Kidney capillary endothelial cell (primary cell): ENCODE measurements at regions not wholly inside any gene's neighbourhood (a gene's known extent, or its start where the extent isn't known, plus 50 kb on each side); places are given as distances from the start of the nearest gene placed in this dataset.
"Not testable (repeated sequence)": the region's sequence is repeated elsewhere in the genome, so short reads cannot be mapped to it uniquely, and the experiment has no call there.

Experiments used
- DNase-seq: peaks from one replicate; pipeline ENCODE4 v3.0.0-alpha.2; 2018; ENCODE audit warnings: low spot score

GRCh38 chr7:109637428-109637990 lies 1067.8 kb downstream of the DNAJB9 start:
- DNase-seq: no peak

DNA sequence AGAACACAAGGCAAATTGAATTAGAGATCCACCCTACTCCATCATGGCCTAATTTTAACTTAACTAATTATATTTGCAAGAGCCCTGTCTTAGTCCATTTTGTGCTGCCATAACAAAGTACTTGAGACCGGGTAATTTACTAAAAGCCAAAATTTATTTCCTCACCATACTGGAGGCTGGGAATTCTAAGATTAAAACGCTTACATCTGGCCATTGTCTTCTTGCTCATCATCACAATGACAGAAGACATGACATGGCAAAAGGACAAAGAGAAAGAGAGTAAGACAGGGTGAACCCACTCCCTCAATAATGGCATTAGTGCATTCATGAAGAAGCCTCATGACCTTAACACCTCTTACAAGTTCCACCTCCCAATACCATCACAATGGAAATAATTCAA lies 1068.6 kb downstream of the DNAJB9 start:
- no peak for DNase-seq

- no peak for DNase-seq
Measured at GRCh38 chr7:109639561-109639960, 1069.9 kb downstream of the DNAJB9 start.

- DNase-seq: no peak
Measured at GRCh38 chr7:109641445-109641844, 1071.8 kb downstream of the DNAJB9 start.

DNA sequence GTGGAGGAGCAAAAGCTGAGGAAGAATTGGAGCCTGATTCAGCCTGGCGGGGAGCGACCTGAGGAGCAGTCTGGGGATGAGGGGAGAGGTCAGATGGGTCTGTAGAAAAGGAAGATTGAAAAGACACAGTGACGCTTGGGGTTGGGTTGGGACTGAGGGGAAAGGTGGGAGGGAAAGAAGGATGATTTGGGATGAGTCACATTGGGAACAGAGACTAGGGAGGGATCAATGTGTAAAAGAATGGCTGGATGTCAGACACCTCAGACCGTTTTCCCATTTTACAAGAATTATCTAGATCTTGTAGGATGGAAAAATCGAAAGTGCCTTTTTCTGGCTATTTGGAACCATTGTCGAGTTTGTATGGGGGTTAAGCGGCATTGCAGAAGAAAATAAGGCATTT lies 1076.5 kb downstream of the DNAJB9 start:
- DNase-seq: no peak

DNA sequence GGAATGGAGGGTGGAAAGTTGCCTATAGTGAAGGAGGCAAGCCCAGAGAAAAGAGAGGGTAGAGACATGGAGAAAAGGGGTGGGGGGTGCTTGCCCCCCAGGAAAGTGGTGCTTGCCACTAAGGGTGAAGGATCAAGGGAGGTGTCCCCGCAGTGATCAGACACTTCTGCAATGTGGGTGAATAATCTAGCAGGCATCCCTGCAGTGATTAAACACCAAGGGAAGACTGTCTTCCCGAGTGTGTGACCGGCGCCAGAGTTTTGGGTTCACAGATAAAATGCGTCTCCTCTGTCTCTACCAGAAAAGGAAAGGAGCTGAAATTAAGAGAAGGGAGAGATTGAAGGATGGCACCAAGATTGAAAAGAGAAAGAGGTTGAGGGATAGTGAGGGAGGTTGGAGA lies 1076.9 kb downstream of the DNAJB9 start:
- DNase-seq: not testable (repeated sequence)

DNA sequence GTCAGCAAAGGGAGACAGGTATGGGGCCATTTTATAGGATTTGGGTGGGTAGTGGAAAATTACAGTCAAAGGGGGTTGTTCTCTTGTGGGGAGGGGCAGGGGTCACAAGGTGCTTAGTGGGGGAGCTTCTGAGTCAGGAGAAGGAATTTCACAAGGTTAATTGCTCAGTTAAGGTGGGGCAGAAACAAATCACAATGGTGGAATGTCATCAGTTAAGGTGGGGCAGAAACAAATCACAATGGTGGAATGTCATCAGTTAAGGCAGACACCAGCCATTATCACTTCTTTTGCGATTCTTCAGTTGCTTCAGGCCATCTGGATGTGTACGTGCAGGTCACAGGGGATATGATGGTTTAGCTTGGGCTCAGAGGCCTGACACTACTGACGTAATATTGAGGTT lies 1077.6 kb downstream of the DNAJB9 start:
- not testable (repeated sequence) for DNase-seq

- DNase-seq: no peak
Measured at GRCh38 chr7:109659261-109659660, 1089.6 kb downstream of the DNAJB9 start.

DNA sequence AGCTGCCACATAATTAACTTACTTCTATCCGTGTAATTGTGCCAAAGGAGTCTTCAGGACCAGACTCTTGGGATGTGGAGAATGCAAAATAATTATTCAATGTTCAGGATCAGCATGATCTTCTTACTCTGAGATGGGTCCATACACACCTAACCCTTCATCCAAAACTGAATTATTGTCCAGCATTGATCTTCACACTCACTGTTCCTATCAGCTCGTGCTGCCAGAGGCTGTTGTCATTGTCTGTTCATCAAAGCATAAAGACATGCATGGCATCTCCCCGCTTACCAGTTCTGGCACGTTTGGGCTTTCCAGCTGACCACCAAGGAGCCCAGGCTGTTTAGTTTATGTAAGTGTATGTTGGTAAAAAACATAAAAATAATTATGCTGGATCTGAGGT lies 1090.7 kb downstream of the DNAJB9 start:
- no peak for DNase-seq

DNA sequence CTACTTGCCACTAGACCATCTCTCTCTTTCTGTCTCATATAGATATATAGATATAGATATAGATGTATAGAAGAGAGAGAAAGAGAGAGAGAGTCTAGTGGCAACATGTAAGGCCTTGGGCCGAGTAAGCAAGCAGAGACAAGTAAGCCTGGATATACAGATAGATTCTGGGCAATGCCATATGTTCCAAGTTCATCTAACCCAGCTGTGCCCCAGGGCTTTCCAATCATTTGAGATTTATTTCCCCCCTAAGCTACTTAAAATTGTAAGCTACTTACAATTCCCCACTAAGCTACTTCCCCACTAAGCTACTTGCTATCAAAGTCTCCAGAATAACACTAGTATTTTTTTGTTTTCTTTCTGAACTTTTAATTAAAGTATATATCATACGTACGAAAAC lies 1094.1 kb downstream of the DNAJB9 start:
- DNase-seq: no peak

- DNase-seq: not testable (repeated sequence)
Measured at GRCh38 chr7:109687269-109687668, 1117.6 kb downstream of the DNAJB9 start.

GRCh38 chr7:109692613-109693012 lies 1122.9 kb downstream of the DNAJB9 start:
- DNase-seq: not testable (repeated sequence)

DNA sequence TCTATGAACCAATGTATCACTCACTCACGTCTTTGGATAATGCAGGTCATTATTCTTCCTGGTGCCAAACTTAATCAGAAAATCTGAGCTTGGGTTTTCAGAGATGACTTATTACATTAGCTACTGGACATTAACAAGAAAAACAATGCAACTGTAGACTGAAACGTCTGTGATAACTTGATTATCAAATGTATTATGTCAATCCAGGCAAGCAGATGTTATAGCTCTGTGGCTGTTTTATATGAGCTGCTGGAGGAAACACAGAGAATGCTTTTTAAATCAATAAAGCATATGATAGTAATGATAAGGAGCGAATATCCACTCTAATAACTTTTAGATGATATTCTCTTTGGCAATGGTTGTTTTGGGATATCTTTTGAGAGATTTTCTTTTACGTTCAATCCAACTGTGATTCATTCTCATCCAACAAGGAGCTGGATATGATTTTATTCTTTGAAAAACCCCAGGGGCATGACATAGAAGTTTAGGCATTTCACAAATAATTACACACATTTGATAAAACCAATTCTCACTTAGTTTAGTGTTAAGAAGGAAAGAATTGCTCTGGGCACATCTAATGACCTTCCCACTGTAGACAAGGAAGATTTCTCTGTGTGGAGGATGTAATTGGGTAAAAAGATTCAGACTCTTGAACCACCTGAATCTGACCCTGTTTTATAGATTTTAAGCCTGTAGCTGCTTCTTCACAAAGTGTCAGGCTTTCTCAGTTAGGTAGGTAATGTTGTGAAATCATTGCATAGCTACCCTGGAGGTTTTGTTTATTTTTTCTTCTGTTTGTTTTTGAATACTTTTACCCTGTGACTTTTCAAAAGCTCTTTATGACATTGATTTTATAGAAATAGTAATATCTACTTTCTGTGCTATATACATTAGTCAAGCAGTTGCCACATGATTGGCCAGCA lies 1124.7 kb downstream of the DNAJB9 start:
- no peak for DNase-seq

GRCh38 chr7:109695419-109695818 lies 1125.7 kb downstream of the DNAJB9 start:
- no peak for DNase-seq

GRCh38 chr7:109696723-109697122 lies 1127.0 kb downstream of the DNAJB9 start:
- no peak for DNase-seq

DNA sequence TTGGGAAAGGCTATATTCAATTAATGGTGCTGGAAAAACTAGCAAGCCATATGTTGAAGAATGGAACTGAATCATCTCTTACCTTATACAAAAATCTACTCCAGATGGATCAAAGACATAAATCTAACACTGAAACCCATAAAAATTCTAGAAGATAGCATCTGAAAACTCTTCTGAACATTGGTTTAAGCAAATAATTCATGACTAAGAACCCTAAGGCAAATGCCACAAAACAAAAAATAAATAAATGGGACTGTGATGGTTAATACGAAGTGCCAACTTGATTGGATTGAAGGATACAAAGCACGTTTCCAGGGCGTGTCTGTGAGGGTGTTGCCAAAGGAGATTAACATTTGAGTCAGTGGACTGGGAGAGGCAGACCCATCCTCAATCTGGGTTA lies 1130.0 kb downstream of the DNAJB9 start:
- no peak for DNase-seq

DNA sequence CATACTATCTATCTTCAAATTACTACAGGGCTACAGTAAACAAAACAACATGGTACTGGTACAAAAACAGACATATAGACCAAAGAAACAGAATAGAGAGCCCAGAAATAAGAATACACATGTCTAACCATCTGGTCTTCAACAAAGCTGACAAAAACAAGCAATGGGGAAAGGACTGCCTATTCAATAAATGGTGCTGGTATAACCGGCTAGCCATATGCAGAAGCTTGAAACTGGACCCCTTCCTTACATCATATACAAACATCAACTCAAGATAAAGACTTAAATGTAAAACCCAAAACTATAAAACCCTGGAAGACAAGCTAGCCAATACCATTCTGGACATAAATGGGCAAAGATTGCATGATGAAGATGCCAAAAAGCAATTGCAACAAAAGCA lies 1143.7 kb downstream of the DNAJB9 start:
- no peak for DNase-seq

DNA sequence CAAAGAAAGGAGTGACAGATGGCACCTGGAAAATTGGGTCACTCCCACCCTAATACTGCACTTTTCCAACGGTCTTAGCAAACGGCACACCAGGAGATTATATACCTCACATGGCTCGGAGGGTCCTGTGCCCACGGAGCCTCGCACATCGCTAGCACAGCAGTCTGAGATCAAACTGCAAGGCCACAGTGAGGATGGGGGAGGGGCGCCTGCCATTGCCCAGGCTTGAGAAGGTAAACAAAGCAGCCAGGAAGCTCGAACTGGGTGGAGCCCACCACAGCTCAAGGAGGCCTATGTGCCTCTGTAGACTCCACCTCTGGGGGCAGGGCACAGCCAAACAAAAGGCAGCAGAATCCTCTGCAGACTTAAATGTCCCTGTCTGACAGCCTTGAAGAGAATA lies 1149.7 kb downstream of the DNAJB9 start:
- not testable (repeated sequence) for DNase-seq

- DNase-seq: no peak
Measured at GRCh38 chr7:109734601-109735000, 1164.9 kb downstream of the DNAJB9 start.

GRCh38 chr7:109735881-109736280 lies 1166.2 kb downstream of the DNAJB9 start:
- no peak for DNase-seq

- no peak for DNase-seq
Measured at GRCh38 chr7:109745677-109746410, 1176.2 kb downstream of the DNAJB9 start.

- DNase-seq: no peak
Measured at GRCh38 chr7:109751241-109751640, 1181.6 kb downstream of the DNAJB9 start.

- no peak for DNase-seq
Measured at GRCh38 chr7:109752068-109752467, 1182.4 kb downstream of the DNAJB9 start.
